ENCODE measurements at regions not wholly inside any gene's neighbourhood (a gene's known extent, or its start where the extent isn't known, plus 50 kb on each side); places are given as distances from the start of the nearest gene placed in this dataset.
"Not testable (repeated sequence)": the region's sequence is repeated elsewhere in the genome, so short reads cannot be mapped to it uniquely, and the experiment has no call there.

GRCh38 chr18:65671621-65672415, 79.0 kb upstream of the CDH7 start:
- TF ChIP-seq CTCF (IDR thresholded peaks at IDR 0.05; ENCODE audit: borderline replicate concordance, insufficient read depth, low read depth, low read length) = no peak
- H3K4me3 ChIP-seq (ENCODE audit: low read depth, low read length) = no peak overlapping the region

GRCh38 chr18:65670145-65670544, 80.7 kb upstream of the CDH7 start:
- H3K4me3 ChIP-seq (ENCODE audit: low read depth, low read length) = not testable (repeated sequence)

DNA sequence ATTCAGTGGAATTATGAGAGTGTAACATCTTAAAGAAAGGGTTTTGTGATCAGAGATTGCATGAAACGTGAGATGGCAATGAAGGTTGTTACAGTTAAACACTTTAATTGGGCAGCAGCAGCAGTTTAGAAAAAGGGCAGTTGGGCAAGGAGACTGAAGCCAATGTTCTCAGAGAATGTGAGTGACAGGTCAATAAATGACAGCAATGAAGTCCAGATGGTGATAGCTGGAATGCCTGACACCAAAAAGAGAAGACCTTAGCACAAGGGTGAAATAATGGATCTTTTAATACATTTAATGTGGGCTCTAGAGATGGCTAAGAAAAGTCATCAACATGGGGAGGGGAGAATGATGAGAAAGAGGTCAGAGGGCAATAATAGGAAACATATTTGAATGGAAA, 89.4 kb upstream of the CDH7 start:
- no peak overlapping the region for H3K4me3 ChIP-seq (ENCODE audit: low read depth, low read length)
- TF ChIP-seq CTCF (IDR thresholded peaks at IDR 0.05; ENCODE audit: borderline replicate concordance, insufficient read depth, low read depth, low read length) = no peak

DNA sequence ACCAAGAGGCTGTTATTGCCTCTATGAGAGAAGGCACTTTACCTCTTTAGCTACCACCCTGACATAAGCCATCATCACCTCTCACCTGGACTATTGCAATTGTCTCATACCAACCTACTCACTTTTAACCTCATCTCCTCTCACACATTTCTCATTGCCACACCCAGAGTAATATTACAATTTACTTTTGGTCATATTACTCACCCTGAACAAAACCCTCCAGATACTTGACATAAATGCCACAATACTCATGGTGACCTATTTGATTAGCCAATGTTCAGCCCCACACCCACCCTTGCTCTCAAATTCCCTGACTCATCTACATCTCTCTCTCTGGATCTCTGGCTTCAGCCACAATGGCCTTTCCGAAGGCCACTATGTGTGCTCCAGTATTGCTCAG, 90.9 kb upstream of the CDH7 start:
- TF ChIP-seq CTCF (IDR thresholded peaks at IDR 0.05; ENCODE audit: borderline replicate concordance, insufficient read depth, low read depth, low read length) = no peak

GRCh38 chr18:65659312-65659711, 91.5 kb upstream of the CDH7 start:
- no peak for TF ChIP-seq CTCF (IDR thresholded peaks at IDR 0.05; ENCODE audit: borderline replicate concordance, insufficient read depth, low read depth, low read length)
- no peak overlapping the region for H3K4me3 ChIP-seq (ENCODE audit: low read depth, low read length)

More for the DNA sequence above, 90.9 kb upstream of the CDH7 start:
- no peak overlapping the region for H3K4me3 ChIP-seq (ENCODE audit: low read depth, low read length)

DNA sequence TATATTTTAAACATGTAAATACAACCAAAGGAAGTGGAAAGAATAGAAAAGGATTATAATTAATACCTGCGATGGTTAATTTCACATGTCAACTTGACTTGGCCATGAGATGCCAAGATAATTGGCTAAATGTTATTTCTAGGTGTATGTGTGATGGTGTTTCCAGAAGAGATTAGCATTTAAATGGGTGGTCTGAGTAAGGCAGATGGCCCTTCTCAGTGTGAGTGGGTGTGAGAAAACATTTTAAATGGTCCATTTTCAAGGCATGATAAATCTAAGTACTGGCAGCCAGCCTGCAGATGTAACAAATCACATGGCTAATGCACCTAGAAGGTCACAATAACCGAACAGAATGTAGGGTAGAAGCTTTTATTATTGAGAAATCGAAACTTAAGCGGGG, 99.6 kb upstream of the CDH7 start:
- no peak for TF ChIP-seq CTCF (IDR thresholded peaks at IDR 0.05; ENCODE audit: borderline replicate concordance, insufficient read depth, low read depth, low read length)
- no peak overlapping the region for H3K4me3 ChIP-seq (ENCODE audit: low read depth, low read length)

GRCh38 chr18:65632236-65632635, 118.6 kb upstream of the CDH7 start:
- H3K4me3 ChIP-seq (ENCODE audit: low read depth, low read length) = no peak overlapping the region
- no peak for TF ChIP-seq CTCF (IDR thresholded peaks at IDR 0.05; ENCODE audit: borderline replicate concordance, insufficient read depth, low read depth, low read length)

Data from GM12875 (cell line).